Neural crest cell (in vitro differentiated cells): ENCODE measurements at regions not wholly inside any gene's neighbourhood (a gene's known extent, or its start where the extent isn't known, plus 50 kb on each side); places are given as distances from the start of the nearest gene placed in this dataset.

Experiments used
- DNase-seq: peaks from one replicate; pipeline ENCODE4 v3.0.0; 2021; ENCODE audit warnings: low read depth, mixed read lengths, low spot score
- H3K27ac Mint-ChIP-seq: one replicate; pipeline ENCODE4 v1.8.0; 2021; ENCODE audit warnings: mild to moderate bottlenecking, mixed read lengths; ENCODE audit not compliant: unreplicated experiment
- H3K27me3 Mint-ChIP-seq: 2 replicates; pipeline ENCODE4 v1.8.0; 2021; ENCODE audit warnings: low read depth, mild to moderate bottlenecking, mixed read lengths
- H3K36me3 Mint-ChIP-seq: 2 replicates; pipeline ENCODE4 v1.8.0; 2021; ENCODE audit warnings: low read depth, mild to moderate bottlenecking, mixed read lengths
- H3K4me1 Mint-ChIP-seq: 2 replicates; pipeline ENCODE4 v1.8.0; 2021; ENCODE audit warnings: mixed read lengths
- H3K4me3 Mint-ChIP-seq: one replicate; pipeline ENCODE4 v1.8.0; 2021; ENCODE audit warnings: mild to moderate bottlenecking, mixed read lengths
- H3K9me3 Mint-ChIP-seq: 2 replicates; pipeline ENCODE4 v1.8.0; 2021; ENCODE audit warnings: mixed read lengths
- CTCF ChIP-seq: fragments of 200-600 bp; sonication (generic); conservative IDR thresholded peaks from 2 replicates; pipeline ENCODE4 v1.5.0; 2021; ENCODE audit warnings: antibody characterized with exemption, mild to moderate bottlenecking

- Mint-ChIP-seq H3K4me1 (no peaks in the 10 kb centered on the region), H3K4me3 (no peak overlapping the region), H3K36me3 (no peaks in the 10 kb centered on the region), H3K9me3 (peaks cover 14% of the 10 kb centered on the region), H3K27ac (no peak overlapping the region), H3K27me3 (no peaks in the 10 kb centered on the region)
- no peak for DNase-seq
- no peak for TF ChIP-seq CTCF
Observed at GRCh38 chr13:82323101-82323500, 1559.2 kb downstream of the SLITRK1 start.

- no peak for TF ChIP-seq CTCF
- Mint-ChIP-seq H3K4me1 (no peaks in the 10 kb centered on the region), H3K9me3 (peaks cover 3% of the 10 kb centered on the region), H3K4me3 (no peak overlapping the region), H3K27ac (no peak overlapping the region), H3K27me3 (no peaks in the 10 kb centered on the region), H3K36me3 (peaks cover 3% of the 10 kb centered on the region)
- no peak for DNase-seq
Observed at GRCh38 chr13:82305588-82305987, 1576.7 kb downstream of the SLITRK1 start.

GRCh38 chr13:82298106-82298505 lies 1584.2 kb downstream of the SLITRK1 start:
- DNase-seq: no peak
- H3K27ac Mint-ChIP-seq: no peak overlapping the region
- H3K9me3 Mint-ChIP-seq: peaks cover 3% of the 10 kb centered on the region
- peaks cover 3% of the 10 kb centered on the region for H3K36me3 Mint-ChIP-seq
- no peaks in the 10 kb centered on the region for H3K4me1 Mint-ChIP-seq
- TF ChIP-seq CTCF: no peak
- no peak overlapping the region for H3K4me3 Mint-ChIP-seq
- no peaks in the 10 kb centered on the region for H3K27me3 Mint-ChIP-seq

DNA sequence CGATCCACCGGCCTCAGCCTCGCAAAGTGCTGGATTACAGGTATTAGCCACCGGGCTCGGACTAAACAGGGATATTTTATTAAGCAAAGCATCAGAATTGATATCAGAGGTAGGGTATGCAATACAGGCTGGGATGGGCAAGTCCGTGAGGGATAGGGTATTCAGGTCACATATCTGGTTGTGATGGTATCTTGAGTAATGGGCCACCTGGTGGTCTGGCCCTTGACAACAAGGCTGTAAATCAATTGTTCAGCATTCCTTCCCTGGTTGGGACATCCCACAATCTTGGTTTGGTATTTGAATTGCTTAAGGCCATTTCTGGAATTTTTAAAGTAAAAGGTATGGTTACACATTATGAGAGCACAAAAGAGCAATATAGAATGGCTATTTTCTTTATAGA lies 1588.0 kb downstream of the SLITRK1 start:
- Mint-ChIP-seq H3K36me3 (no peaks in the 10 kb centered on the region), H3K4me3 (no peak overlapping the region), H3K4me1 (no peaks in the 10 kb centered on the region), H3K9me3 (no peaks in the 10 kb centered on the region), H3K27me3 (no peaks in the 10 kb centered on the region), H3K27ac (no peak overlapping the region)
- no peak for DNase-seq
- no peak for TF ChIP-seq CTCF

DNA sequence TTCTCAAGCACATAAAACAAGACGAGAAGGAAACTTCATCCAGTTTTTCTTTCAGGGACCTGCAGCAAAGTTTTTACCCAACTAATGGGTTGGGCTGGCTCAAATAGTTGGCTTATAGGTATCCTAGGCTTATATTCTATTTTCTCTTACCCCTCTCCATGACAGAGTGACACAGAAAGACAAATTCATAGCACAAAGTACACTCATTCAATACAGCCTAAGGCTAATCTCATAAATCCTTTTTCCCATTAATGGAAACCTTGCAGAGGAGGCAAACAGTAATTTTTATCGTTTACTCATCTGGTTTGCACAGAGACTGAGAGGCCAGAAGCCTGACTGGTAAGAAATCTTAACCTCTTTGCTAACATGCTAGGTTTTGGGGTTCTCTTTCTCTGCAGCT lies 1589.9 kb downstream of the SLITRK1 start:
- Mint-ChIP-seq H3K4me1 (no peaks in the 10 kb centered on the region), H3K4me3 (no peak overlapping the region), H3K36me3 (no peaks in the 10 kb centered on the region), H3K9me3 (no peaks in the 10 kb centered on the region), H3K27me3 (no peaks in the 10 kb centered on the region), H3K27ac (no peak overlapping the region)
- no peak for DNase-seq
- TF ChIP-seq CTCF: no peak

DNA sequence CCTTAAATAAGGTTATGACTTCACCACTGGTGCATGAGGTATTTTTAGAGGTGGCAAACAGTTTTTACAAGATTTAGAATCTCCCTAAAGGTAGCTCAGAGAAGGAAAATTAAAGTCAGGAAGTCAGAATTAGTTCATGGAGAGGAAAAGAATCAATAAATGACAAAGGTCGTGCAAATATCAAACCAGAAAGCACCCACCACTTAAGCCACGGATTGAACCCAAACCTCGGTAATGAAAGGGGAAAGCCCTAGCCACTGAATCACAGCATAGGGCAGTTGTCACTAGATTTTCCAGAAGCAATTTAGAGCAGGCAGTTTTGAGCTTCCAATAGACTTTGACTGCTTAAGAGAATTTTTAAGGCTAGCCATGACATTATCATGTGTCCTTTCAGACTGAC lies 1590.4 kb downstream of the SLITRK1 start:
- no peak for DNase-seq
- H3K36me3 Mint-ChIP-seq: no peaks in the 10 kb centered on the region
- H3K4me3 Mint-ChIP-seq: no peak overlapping the region
- no peaks in the 10 kb centered on the region for H3K27me3 Mint-ChIP-seq
- H3K9me3 Mint-ChIP-seq: no peaks in the 10 kb centered on the region
- TF ChIP-seq CTCF: no peak
- H3K4me1 Mint-ChIP-seq: no peaks in the 10 kb centered on the region
- H3K27ac Mint-ChIP-seq: no peak overlapping the region
